ENCODE measurements at regions not wholly inside any gene's neighbourhood (a gene's known extent, or its start where the extent isn't known, plus 50 kb on each side); places are given as distances from the start of the nearest gene placed in this dataset.

DNA sequence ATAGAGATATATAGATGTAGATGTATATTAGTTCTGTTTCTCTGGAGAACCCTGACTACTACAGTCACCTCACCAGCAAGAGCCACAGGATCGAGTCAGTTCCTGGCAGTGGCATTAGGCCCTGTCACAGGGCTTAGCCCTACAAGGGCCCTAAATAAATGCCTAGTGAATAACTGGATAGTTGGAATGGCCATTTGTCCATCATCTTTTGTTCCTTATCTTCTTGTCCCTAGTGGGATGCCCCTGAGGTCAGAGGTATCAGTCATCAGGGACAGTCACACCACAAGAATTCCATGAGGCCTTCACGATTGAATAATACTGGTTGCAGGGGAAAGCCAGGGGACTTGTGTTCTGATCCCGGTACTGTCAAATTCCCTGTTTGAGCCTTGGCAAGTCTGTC, 204.9 kb upstream of the PPP2R3A start:
- TF ChIP-seq POLR2A (IDR thresholded peaks at IDR 0.05; ENCODE audit: extremely low read depth, insufficient read length) (no peak), MYC (IDR thresholded peaks at IDR 0.05; ENCODE audit: low read depth, low read length) (no peak)
- TF ChIP-seq, protein P1, sequence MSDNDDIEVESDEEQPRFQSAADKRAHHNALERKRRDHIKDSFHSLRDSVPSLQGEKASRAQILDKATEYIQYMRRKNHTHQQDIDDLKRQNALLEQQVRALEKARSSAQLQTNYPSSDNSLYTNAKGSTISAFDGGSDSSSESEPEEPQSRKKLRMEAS (IDR thresholded peaks at IDR 0.05; ENCODE audit: low read depth, low read length) = no peak
- TF ChIP-seq, protein P2, sequence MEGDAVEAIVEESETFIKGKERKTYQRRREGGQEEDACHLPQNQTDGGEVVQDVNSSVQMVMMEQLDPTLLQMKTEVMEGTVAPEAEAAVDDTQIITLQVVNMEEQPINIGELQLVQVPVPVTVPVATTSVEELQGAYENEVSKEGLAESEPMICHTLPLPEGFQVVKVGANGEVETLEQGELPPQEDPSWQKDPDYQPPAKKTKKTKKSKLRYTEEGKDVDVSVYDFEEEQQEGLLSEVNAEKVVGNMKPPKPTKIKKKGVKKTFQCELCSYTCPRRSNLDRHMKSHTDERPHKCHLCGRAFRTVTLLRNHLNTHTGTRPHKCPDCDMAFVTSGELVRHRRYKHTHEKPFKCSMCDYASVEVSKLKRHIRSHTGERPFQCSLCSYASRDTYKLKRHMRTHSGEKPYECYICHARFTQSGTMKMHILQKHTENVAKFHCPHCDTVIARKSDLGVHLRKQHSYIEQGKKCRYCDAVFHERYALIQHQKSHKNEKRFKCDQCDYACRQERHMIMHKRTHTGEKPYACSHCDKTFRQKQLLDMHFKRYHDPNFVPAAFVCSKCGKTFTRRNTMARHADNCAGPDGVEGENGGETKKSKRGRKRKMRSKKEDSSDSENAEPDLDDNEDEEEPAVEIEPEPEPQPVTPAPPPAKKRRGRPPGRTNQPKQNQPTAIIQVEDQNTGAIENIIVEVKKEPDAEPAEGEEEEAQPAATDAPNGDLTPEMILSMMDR (IDR thresholded peaks at IDR 0.05; ENCODE audit: low read depth, low read length) = no peak
